ENCODE measurements at regions not wholly inside any gene's neighbourhood (a gene's known extent, or its start where the extent isn't known, plus 50 kb on each side); places are given as distances from the start of the nearest gene placed in this dataset.
A peak's percentile ranks its signal among the peaks of the same experiment; 100 is the strongest.

- no peak for TF ChIP-seq ZBTB20 (CRISPR knock-in tag; IDR thresholded peaks at IDR 0.05; ENCODE audit: borderline replicate concordance, low read depth)
- no peak for TF ChIP-seq REXO4 (CRISPR knock-in tag; IDR thresholded peaks at IDR 0.05; ENCODE audit: borderline replicate concordance)
- no peak for TF ChIP-seq SIX1 (CRISPR knock-in tag; IDR thresholded peaks at IDR 0.05; ENCODE audit: borderline replicate concordance)
- TF ChIP-seq TBL1XR1 (IDR thresholded peaks at IDR 0.05; ENCODE audit: borderline replicate concordance, low read length, partially characterized antibody): no peak
- no peak; the same call in 1 of the 2 replicates for TF ChIP-seq BATF2 (CRISPR knock-in tag; IDR thresholded peaks at IDR 0.05)
- TF ChIP-seq ZNF567 (CRISPR knock-in tag; IDR thresholded peaks at IDR 0.05; ENCODE audit: borderline replicate concordance): peak; percentile 79
- peak; percentile 91 for TF ChIP-seq GABPB1 (CRISPR knock-in tag; IDR thresholded peaks at IDR 0.05)
- TF ChIP-seq MAX (IDR thresholded peaks at IDR 0.05): peak; percentile 78
- peak; percentile 94 for TF ChIP-seq ZNF607 (CRISPR knock-in tag; IDR thresholded peaks at IDR 0.05; ENCODE audit: borderline replicate concordance)
- no peak for TF ChIP-seq CEBPZ (IDR thresholded peaks at IDR 0.05; ENCODE audit: low read length)
- TF ChIP-seq ZNF333 (CRISPR knock-in tag; IDR thresholded peaks at IDR 0.05; ENCODE audit: borderline replicate concordance): no peak
- no peak for TF ChIP-seq E2F1 (CRISPR knock-in tag; IDR thresholded peaks at IDR 0.05)
- TF ChIP-seq MTF2 (CRISPR knock-in tag; IDR thresholded peaks at IDR 0.05; ENCODE audit: borderline replicate concordance): peak; percentile 99
- TF ChIP-seq NR0B2 (CRISPR knock-in tag; IDR thresholded peaks at IDR 0.05): peak; percentile 75; the same call in 1 of the 2 replicates
- TF ChIP-seq SRSF1 (optimal IDR thresholded peaks at IDR 0.05; ENCODE audit: low read depth, low read length): no peak
- TF ChIP-seq ZBTB4 (CRISPR knock-in tag; IDR thresholded peaks at IDR 0.05; ENCODE audit: borderline replicate concordance): no peak
- TF ChIP-seq ATAD3A (CRISPR knock-in tag; IDR thresholded peaks at IDR 0.05): no peak
- no peak for TF ChIP-seq HNRNPH1 (optimal IDR thresholded peaks at IDR 0.05; ENCODE audit: low read depth, low read length)
- TF ChIP-seq ZSCAN31 (CRISPR knock-in tag; IDR thresholded peaks at IDR 0.05; ENCODE audit: low read depth): 0 out of 2 replicates have a peak, but pooled peaks have one; percentile 19
Measured at GRCh38 chr20:2206957-2207769, 88.6 kb upstream of the TGM3 start (continued).

All from HepG2 (cell line).